Naive thymus-derived CD8-positive, alpha-beta T cell (primary cell): ENCODE measurements at regions not wholly inside any gene's neighbourhood (a gene's known extent, or its start where the extent isn't known, plus 50 kb on each side); places are given as distances from the start of the nearest gene placed in this dataset.
"Not testable (repeated sequence)": the region's sequence is repeated elsewhere in the genome, so short reads cannot be mapped to it uniquely, and the experiment has no call there.

Experiments
- ATAC-seq, 2 donors: fragments of 150-1000 bp; cut with Tn5 transposase in 1 of 2; sonication (Bioruptor Pico), chemical (Tn5 transposase) in 1 of 2; 1 replicate in 1 of 2; 2 replicates in 1 of 2; pipeline ENCODE4 v1.10.0; 2021; ENCODE audit warnings: mild to moderate bottlenecking in 2 of 2, moderate library complexity in 2 of 2
- POLR2A ChIA-PET: fragments of 350-600 bp; sonication (Branson Sonifier 250); formaldehyde crosslinking; loops from one replicate; lab custom pipeline; 2021; ENCODE audit warnings: antibody characterized with exemption; lab: Charles Lee
- DNase-seq, 10 donors: peaks; one replicate each; pipeline versions ENCODE4 v3.0.0 to v3.0.0-alpha.2; 2020 to 2022
- H3K27ac Mint-ChIP-seq, 10 donors: one replicate each; pipeline ENCODE4 v1.8.0; 2020 to 2022; ENCODE audit warnings: mild to moderate bottlenecking in 10 of 10, mixed read lengths in 10 of 10, moderate library complexity in 4 of 10, inconsistent platforms in 1 of 10
- H3K27me3 Mint-ChIP-seq, 5 donors: one replicate each; pipeline ENCODE4 v1.8.0; 2021 to 2022; ENCODE audit warnings: mixed read lengths in 5 of 5
- H3K36me3 Mint-ChIP-seq, 3 donors: one replicate each; pipeline ENCODE4 v1.8.0; 2020 to 2022; ENCODE audit warnings: mixed read lengths in 3 of 3, mild to moderate bottlenecking in 2 of 3, inconsistent platforms in 1 of 3
- H3K4me1 Mint-ChIP-seq, 4 donors: one replicate each; pipeline ENCODE4 v1.8.0; 2021 to 2022; ENCODE audit warnings: mixed read lengths in 4 of 4
- H3K4me3 Mint-ChIP-seq, 10 donors: one replicate each; pipeline ENCODE4 v1.8.0; 2020 to 2022; ENCODE audit warnings: mild to moderate bottlenecking in 10 of 10, mixed read lengths in 10 of 10, moderate library complexity in 6 of 10, inconsistent platforms in 1 of 10
- H3K9me3 Mint-ChIP-seq, 9 donors: one replicate each; pipeline ENCODE4 v1.8.0; 2020 to 2022; ENCODE audit warnings: mixed read lengths in 9 of 9, mild to moderate bottlenecking in 3 of 9, inconsistent platforms in 1 of 9, moderate library complexity in 1 of 9

DNA sequence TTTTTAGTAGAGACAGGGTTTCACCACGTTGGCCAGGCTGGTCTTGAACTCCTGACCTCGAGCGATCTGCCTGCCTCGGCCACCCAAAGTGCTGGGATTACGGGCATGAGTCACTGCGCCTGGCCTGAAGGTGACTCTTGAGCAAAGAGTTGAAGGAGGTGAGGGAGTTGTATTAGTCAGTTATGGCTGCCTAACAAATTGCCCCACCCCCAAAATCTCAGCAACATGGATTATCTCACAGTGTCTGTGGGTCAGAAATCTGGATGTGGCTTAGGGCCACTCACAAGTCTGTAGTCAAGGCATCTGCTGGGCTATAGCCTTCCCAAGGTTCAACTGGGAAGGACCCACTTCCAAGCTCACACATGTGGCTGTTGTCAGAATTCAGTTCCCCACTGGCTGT, 52.8 kb upstream of the ADGRE5 start:
- POLR2A ChIA-PET = no interaction called here
- ATAC-seq = no peak
- DNase-seq = no peak
- H3K4me3 Mint-ChIP-seq = no peak overlapping the region
- H3K9me3 Mint-ChIP-seq = no peaks in the 10 kb centered on the region
- no peaks in the 10 kb centered on the region for H3K27me3 Mint-ChIP-seq
- no peaks in the 10 kb centered on the region for H3K36me3 Mint-ChIP-seq
- no peak overlapping the region for H3K27ac Mint-ChIP-seq
- peaks cover 0 to 3% (median 2%) of the 10 kb centered on the region in 4 donors for H3K4me1 Mint-ChIP-seq

GRCh38 chr19:14327061-14327460, 54.2 kb upstream of the ADGRE5 start:
- not testable (repeated sequence) for DNase-seq

GRCh38 chr19:14325863-14326262, 55.4 kb upstream of the ADGRE5 start:
- no peaks in the 10 kb centered on the region for H3K9me3 Mint-ChIP-seq
- H3K36me3 Mint-ChIP-seq = no peaks in the 10 kb centered on the region
- H3K4me1 Mint-ChIP-seq = no peaks in the 10 kb centered on the region
- POLR2A ChIA-PET = no interaction called here
- H3K27me3 Mint-ChIP-seq = no peaks in the 10 kb centered on the region
- DNase-seq (no peak), ATAC-seq (no peak)
- H3K27ac Mint-ChIP-seq = no peak overlapping the region
- no peak overlapping the region for H3K4me3 Mint-ChIP-seq

More at GRCh38 chr19:14327061-14327460, 54.2 kb upstream of the ADGRE5 start:
- POLR2A ChIA-PET = interaction anchor here (0.6 kb wide), 1 partner anchor 88 kb away, joined by 4 read pairs; no protein-coding TSS in a partner anchor
- H3K4me1 Mint-ChIP-seq, H3K27me3 Mint-ChIP-seq, H3K36me3 Mint-ChIP-seq, H3K27ac Mint-ChIP-seq, H3K4me3 Mint-ChIP-seq, ATAC-seq, H3K9me3 Mint-ChIP-seq: not testable (repeated sequence)

DNA sequence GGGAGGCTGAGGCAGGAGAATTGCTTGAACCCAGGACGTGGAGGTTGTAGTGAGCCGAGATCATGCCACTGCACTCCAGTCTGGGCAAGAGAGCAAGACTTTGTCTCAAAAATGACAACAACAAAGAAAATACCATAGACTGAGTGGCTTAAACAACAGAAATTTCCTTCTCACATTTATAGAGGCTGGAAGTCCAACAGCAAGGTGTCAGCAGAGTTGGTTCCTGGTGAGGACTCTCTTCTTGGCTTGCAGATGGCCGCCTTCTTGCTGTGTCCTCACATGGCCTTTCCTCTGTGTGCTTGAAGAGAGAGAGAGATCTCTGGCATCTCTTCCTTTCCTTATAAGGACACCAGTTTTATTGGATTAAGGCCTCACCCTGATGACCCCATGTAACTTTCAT, 56.1 kb upstream of the ADGRE5 start:
- H3K4me1 Mint-ChIP-seq = no peaks in the 10 kb centered on the region
- H3K9me3 Mint-ChIP-seq = no peaks in the 10 kb centered on the region
- ATAC-seq (no peak), DNase-seq (no peak)
- H3K27me3 Mint-ChIP-seq = no peaks in the 10 kb centered on the region
- no peak overlapping the region for H3K4me3 Mint-ChIP-seq
- no peaks in the 10 kb centered on the region for H3K36me3 Mint-ChIP-seq
- POLR2A ChIA-PET = no interaction called here
- no peak overlapping the region for H3K27ac Mint-ChIP-seq

DNA sequence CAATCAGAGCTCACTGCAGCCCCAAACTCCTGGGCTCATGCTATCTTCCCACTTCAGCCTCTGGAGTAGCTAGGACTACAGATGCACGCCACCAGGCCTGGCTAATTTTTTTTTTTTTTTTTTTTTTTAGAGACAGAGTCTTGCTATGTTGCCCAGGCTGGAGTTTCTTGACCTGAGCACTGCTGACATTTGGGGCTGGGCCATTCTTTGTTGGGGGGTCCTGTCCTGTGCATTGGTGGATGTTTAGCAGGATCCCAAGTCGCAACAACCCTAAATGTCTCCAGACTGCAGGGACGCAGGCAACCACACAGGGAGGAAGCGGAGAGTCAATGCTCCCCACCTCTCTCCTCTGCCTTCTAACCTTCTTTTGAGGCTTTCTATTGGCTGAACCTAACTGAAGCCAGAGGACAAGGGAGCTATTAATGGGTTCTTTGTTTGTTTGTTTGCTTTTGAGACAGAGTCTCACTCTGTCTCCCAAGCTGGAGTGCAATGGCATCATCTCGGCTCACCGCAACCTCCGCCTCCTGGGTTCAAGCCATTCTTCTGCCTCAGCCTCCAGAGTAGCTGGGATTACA, 58.3 kb upstream of the ADGRE5 start:
- no peak for ATAC-seq
- Mint-ChIP-seq H3K27me3 (no peaks in the 10 kb centered on the region), H3K27ac (no peak overlapping the region), H3K4me3 (no peak overlapping the region), H3K9me3 (no peaks in the 10 kb centered on the region), H3K4me1 (no peaks in the 10 kb centered on the region), H3K36me3 (no peaks in the 10 kb centered on the region)
- no peak for DNase-seq
- POLR2A ChIA-PET = interaction anchor here (0.7 kb wide), 1 partner anchor 130 kb away, joined by 3 read pairs; no protein-coding TSS in a partner anchor

DNA sequence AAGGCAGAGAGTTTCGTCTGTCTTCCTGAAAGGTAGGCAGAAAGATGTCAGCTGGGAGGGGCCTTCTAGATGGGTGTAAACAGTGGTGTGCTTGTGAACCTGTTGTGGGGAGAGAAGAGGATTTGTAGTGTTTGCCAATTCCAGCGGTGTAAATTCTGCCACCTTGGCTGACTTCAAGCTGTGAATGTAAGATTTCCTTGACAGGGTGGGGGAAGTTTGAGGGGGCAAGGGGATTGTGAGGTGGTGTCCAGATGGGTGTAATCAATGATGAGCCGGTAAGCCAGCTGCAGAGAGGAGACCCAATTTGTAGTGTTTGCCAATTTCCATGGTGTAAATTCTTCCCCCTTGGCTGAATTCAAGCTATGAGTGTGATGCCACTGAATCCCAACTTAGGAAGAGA, 61.0 kb upstream of the ADGRE5 start:
- POLR2A ChIA-PET = interaction anchor here (0.6 kb wide), 2 partner anchors 8 to 70 kb away, joined by 3 read pairs; no protein-coding TSS in a partner anchor
- peak overlapping the region in 1 of 10 donors; percentile 48 for H3K27ac Mint-ChIP-seq
- H3K27me3 Mint-ChIP-seq = no peaks in the 10 kb centered on the region
- H3K36me3 Mint-ChIP-seq = no peaks in the 10 kb centered on the region
- H3K4me1 Mint-ChIP-seq = no peaks in the 10 kb centered on the region
- ATAC-seq = no peak
- no peaks in the 10 kb centered on the region for H3K9me3 Mint-ChIP-seq
- DNase-seq = no peak
- H3K4me3 Mint-ChIP-seq = no peak overlapping the region

GRCh38 chr19:14319720-14320119, 61.5 kb upstream of the ADGRE5 start:
- not testable (repeated sequence) for DNase-seq, H3K9me3 Mint-ChIP-seq, H3K27ac Mint-ChIP-seq, H3K27me3 Mint-ChIP-seq, H3K4me3 Mint-ChIP-seq, ATAC-seq, H3K36me3 Mint-ChIP-seq, H3K4me1 Mint-ChIP-seq
- POLR2A ChIA-PET = interaction anchor here (0.6 kb wide), 2 partner anchors 7 to 69 kb away, joined by 3 read pairs; no protein-coding TSS in a partner anchor

DNA sequence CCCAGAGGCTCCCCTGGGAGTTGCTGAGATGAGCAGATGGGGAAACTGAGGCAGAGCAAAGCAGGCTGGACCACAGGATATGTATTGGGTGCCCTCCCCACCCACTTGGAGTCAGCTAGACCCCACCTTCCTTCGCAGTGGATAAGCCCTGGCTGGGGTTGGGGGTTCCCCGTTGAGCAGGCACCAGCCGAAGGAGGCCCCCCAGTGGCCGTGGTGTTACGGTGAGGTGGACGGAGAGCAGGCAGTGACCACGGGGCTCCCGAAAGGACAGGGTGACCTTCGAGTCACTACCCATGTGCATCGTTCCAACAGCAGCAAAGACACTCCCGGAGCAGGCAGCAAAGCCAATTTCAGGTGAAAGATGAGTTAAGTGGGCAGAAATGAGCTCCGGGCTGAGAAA, 62.4 kb upstream of the ADGRE5 start:
- no peak for ATAC-seq
- no peaks in the 10 kb centered on the region for H3K27me3 Mint-ChIP-seq
- POLR2A ChIA-PET = no interaction called here

DNA sequence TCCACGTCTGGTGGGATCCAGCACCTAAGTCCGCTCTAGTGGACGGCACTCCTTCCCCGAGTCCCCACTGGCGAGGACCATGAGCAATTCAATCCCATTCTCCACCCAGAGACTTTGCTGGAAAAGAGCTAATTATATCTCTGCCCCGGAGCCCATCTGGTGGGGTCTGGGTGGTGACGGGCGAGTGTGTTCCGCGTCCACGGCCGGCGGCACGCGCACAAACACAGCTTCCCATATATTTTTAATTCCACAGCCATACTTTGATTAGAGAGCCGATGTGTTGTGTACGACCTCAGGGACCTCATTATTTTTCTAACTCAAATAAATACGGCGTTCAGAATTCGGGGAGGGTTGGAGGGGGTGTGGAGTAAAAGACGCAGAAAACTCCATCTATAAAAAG, 64.1 kb upstream of the ADGRE5 start:
- H3K27ac Mint-ChIP-seq = no peak overlapping the region
- H3K27me3 Mint-ChIP-seq = no peaks in the 10 kb centered on the region
- no peak for ATAC-seq
- no peaks in the 10 kb centered on the region for H3K36me3 Mint-ChIP-seq
- no peaks in the 10 kb centered on the region for H3K9me3 Mint-ChIP-seq
- POLR2A ChIA-PET = interaction anchor here (0.6 kb wide), 1 partner anchor 42 kb away, joined by 3 read pairs; no protein-coding TSS in a partner anchor
- DNase-seq = no peak
- H3K4me1 Mint-ChIP-seq = peaks cover 0 to 2% (median 0%) of the 10 kb centered on the region in 4 donors
- H3K4me3 Mint-ChIP-seq = no peak overlapping the region

More for the DNA sequence above, 62.4 kb upstream of the ADGRE5 start:
- H3K4me3 Mint-ChIP-seq = no peak overlapping the region
- no peak for DNase-seq
- H3K9me3 Mint-ChIP-seq = no peaks in the 10 kb centered on the region
- peaks cover 0 to 2% (median 0%) of the 10 kb centered on the region in 4 donors for H3K4me1 Mint-ChIP-seq
- no peaks in the 10 kb centered on the region for H3K36me3 Mint-ChIP-seq
- H3K27ac Mint-ChIP-seq = no peak overlapping the region

DNA sequence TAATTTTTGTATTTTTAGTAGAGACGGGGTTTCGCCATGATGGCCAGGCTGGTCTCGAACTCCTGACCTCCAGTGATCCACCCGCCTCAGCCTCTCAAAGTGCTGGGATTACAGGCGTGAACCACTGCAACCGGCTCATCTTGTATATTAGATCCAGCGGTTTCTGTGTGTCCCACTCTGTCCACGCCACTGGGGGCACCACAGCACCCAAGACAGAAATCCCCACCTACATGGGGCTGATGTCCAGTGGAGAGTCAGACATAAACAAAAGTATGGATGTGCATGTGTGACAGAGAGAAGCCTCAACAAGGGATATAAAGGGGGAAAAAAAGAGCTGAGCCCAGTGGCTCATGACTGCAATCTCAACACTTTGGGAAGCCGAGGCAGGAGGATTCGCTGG, 65.8 kb upstream of the ADGRE5 start:
- Mint-ChIP-seq H3K9me3 (no peaks in the 10 kb centered on the region), H3K36me3 (no peaks in the 10 kb centered on the region), H3K27ac (peak overlapping the region in 1 of 10 donors; percentile 33), H3K4me3 (no peak overlapping the region), H3K4me1 (peaks cover 0 to 2% (median 0%) of the 10 kb centered on the region in 4 donors), H3K27me3 (no peaks in the 10 kb centered on the region)
- POLR2A ChIA-PET = interaction anchor here (0.8 kb wide), 1 partner anchor 89 kb away, joined by 5 read pairs; no protein-coding TSS in a partner anchor
- DNase-seq = no peak
- no peak for ATAC-seq

GRCh38 chr19:14310055-14310454, 71.2 kb upstream of the ADGRE5 start:
- POLR2A ChIA-PET = no interaction called here
- ATAC-seq = no peak
- peak overlapping the region in 1 of 10 donors; percentile 18 for H3K4me3 Mint-ChIP-seq
- peaks cover 0 to 2% (median 0%) of the 10 kb centered on the region in 9 donors for H3K9me3 Mint-ChIP-seq
- peaks cover 4 to 19% (median 11%) of the 10 kb centered on the region in 4 donors for H3K4me1 Mint-ChIP-seq
- no peaks in the 10 kb centered on the region for H3K36me3 Mint-ChIP-seq
- H3K27me3 Mint-ChIP-seq = no peaks in the 10 kb centered on the region
- no peak for DNase-seq
- peak overlapping the region in 1 of 10 donors; percentile 20 for H3K27ac Mint-ChIP-seq

GRCh38 chr19:14305706-14306105, 75.5 kb upstream of the ADGRE5 start:
- Mint-ChIP-seq H3K9me3 (peaks cover 0 to 2% (median 0%) of the 10 kb centered on the region in 9 donors), H3K4me1 (peaks cover 2 to 19% (median 11%) of the 10 kb centered on the region in 4 donors), H3K36me3 (no peaks in the 10 kb centered on the region), H3K4me3 (no peak overlapping the region), H3K27me3 (peaks cover 0 to 2% (median 0%) of the 10 kb centered on the region in 5 donors), H3K27ac (no peak overlapping the region)
- no peak for DNase-seq
- POLR2A ChIA-PET = interaction anchor here (0.7 kb wide), 1 partner anchor 330 kb away, joined by 3 read pairs; no protein-coding TSS in a partner anchor
- no peak for ATAC-seq

DNA sequence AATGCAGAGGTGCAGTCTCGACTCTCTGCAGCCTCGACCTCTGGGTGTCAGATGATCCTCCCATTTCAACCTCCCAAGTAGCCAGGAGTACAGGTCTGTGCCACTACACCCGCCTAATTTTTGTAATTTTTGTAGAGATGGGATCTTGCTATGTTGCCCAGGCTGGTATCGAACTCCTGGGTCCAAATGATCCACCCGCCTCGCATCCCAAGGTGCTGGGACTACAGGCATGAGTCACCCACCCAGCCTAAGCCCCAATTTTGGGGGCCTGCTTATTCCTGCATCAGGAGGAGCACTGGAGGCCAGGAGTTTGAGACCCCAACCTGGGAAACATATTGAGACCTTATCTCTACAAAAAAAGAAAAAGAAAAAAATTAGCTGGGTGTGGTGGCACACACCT, 80.1 kb upstream of the ADGRE5 start:
- Mint-ChIP-seq H3K9me3 (no peaks in the 10 kb centered on the region), H3K4me3 (no peak overlapping the region), H3K4me1 (no peaks in the 10 kb centered on the region), H3K27me3 (peaks cover 0 to 2% (median 0%) of the 10 kb centered on the region in 5 donors), H3K27ac (no peak overlapping the region), H3K36me3 (no peaks in the 10 kb centered on the region)
- no peak for ATAC-seq
- POLR2A ChIA-PET = interaction anchor here (0.7 kb wide), 1 partner anchor 162 kb away, joined by 3 read pairs; no protein-coding TSS in a partner anchor
- no peak for DNase-seq
